ENCODE measurements at regions not wholly inside any gene's neighbourhood (a gene's known extent, or its start where the extent isn't known, plus 50 kb on each side); places are given as distances from the start of the nearest gene placed in this dataset.
A peak's percentile ranks its signal among the peaks of the same experiment; 100 is the strongest.
"Not testable (repeated sequence)": the region's sequence is repeated elsewhere in the genome, so short reads cannot be mapped to it uniquely, and the experiment has no call there.

- Mint-ChIP-seq H3K4me1 (peaks cover 18 to 20% of the 10 kb centered on the region in 2 donors), H3K4me3 (no peak overlapping the region), H3K27ac (no peak overlapping the region), H3K36me3 (no peaks in the 10 kb centered on the region), H3K9me3 (no peaks in the 10 kb centered on the region), H3K27me3 (peaks cover 3 to 21% of the 10 kb centered on the region in 2 donors)
- DNase-seq = no peak
- ATAC-seq (replicated peaks) = no peak
Measured at GRCh38 chr6:37580176-37580955, 80.7 kb upstream of the CCDC167 start.

- ATAC-seq (replicated peaks) = no peak
- Mint-ChIP-seq H3K27ac (no peak overlapping the region), H3K9me3 (no peaks in the 10 kb centered on the region), H3K36me3 (no peaks in the 10 kb centered on the region), H3K4me1 (peaks cover 16 to 17% of the 10 kb centered on the region in 2 donors), H3K27me3 (peaks cover 2 to 13% of the 10 kb centered on the region in 2 donors), H3K4me3 (no peak overlapping the region)
- DNase-seq = no peak
Measured at GRCh38 chr6:37579444-37580067, 79.9 kb upstream of the CCDC167 start.

DNA sequence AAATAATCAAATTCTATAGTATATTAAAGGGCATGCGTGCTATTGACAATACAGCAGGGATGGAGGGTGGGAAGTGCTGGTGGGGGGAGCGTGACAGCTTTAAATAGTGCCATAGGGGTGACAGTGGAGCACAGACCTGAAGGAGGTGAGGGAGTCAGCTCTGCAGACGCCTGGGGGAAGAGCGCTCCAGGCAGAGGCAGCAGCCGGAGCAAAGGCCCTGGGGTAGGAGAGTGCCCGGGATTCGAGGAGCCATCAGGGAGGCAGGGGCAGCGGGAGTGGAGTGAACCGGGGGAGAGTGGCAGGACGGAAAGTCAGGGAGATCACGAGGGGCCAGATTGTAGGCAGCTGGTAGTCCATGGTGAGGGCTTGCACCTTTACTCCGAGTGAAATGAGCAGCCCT lies 78.4 kb upstream of the CCDC167 start:
- ATAC-seq (replicated peaks) (no peak), DNase-seq (no peak)
- H3K4me3 Mint-ChIP-seq = no peak overlapping the region
- no peaks in the 10 kb centered on the region for H3K36me3 Mint-ChIP-seq
- H3K9me3 Mint-ChIP-seq = no peaks in the 10 kb centered on the region
- H3K27me3 Mint-ChIP-seq = peaks cover 0 to 12% of the 10 kb centered on the region in 2 donors
- peaks cover 5 to 9% of the 10 kb centered on the region in 2 donors for H3K4me1 Mint-ChIP-seq
- no peak overlapping the region for H3K27ac Mint-ChIP-seq

GRCh38 chr6:37576336-37576737 lies 76.6 kb upstream of the CCDC167 start:
- H3K27me3 Mint-ChIP-seq = peaks cover 0 to 12% of the 10 kb centered on the region in 2 donors
- peaks cover 0 to 5% of the 10 kb centered on the region in 2 donors for H3K4me1 Mint-ChIP-seq
- H3K4me3 Mint-ChIP-seq = no peak overlapping the region
- no peak overlapping the region for H3K27ac Mint-ChIP-seq
- H3K36me3 Mint-ChIP-seq = no peaks in the 10 kb centered on the region
- no peak for ATAC-seq (replicated peaks)
- no peaks in the 10 kb centered on the region for H3K9me3 Mint-ChIP-seq
- DNase-seq = no peak

- no peak for ATAC-seq (replicated peaks)
- Mint-ChIP-seq H3K9me3 (no peaks in the 10 kb centered on the region), H3K36me3 (no peaks in the 10 kb centered on the region), H3K4me3 (no peak overlapping the region), H3K27ac (no peak overlapping the region), H3K4me1 (peaks cover 6 to 9% of the 10 kb centered on the region in 2 donors), H3K27me3 (peaks cover 0 to 6% of the 10 kb centered on the region in 2 donors)
- no peak for DNase-seq
Measured at GRCh38 chr6:37575221-37575620, 75.5 kb upstream of the CCDC167 start.

- no peaks in the 10 kb centered on the region for H3K36me3 Mint-ChIP-seq
- no peak for ATAC-seq (replicated peaks)
- H3K4me3 Mint-ChIP-seq = no peak overlapping the region
- H3K4me1 Mint-ChIP-seq = peaks cover 11 to 25% of the 10 kb centered on the region in 2 donors
- DNase-seq = no peak
- no peaks in the 10 kb centered on the region for H3K27me3 Mint-ChIP-seq
- H3K27ac Mint-ChIP-seq = no peak overlapping the region
- H3K9me3 Mint-ChIP-seq = no peaks in the 10 kb centered on the region
Measured at GRCh38 chr6:37572334-37572733, 72.6 kb upstream of the CCDC167 start.

DNA sequence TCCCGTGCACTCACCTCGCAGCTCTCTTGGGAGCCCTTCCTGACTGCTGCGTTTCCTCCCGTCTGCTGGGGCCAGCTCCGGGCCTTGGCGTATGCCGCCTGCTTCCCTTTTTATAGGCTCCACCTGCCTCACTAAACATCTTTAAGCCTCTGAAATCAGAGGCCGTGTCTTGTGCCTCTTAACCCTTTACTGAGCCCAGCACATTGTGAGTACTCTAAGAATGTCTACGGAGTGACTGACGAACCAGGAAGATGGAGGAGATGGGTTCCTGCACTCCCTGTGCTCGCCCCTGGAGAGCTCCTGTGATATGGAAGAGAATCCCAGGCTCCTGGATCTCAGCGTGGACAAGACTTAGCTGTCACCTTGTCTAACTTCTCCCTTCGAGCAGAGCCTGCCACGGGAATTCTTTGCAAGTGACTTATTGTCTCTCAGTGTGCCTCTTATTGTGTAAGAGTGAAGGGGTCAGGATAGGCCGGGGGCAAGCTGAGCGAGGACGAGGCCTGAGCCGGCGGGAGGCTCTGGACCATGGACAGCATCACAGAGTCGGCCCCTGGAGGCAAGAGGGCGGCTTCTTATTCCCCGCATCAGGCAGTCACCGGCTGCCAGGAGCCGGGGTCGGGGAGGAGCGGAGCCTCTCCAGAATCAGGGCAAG lies 70.9 kb upstream of the CCDC167 start:
- H3K9me3 Mint-ChIP-seq = no peaks in the 10 kb centered on the region
- no peaks in the 10 kb centered on the region for H3K36me3 Mint-ChIP-seq
- no peaks in the 10 kb centered on the region for H3K27me3 Mint-ChIP-seq
- peak overlapping the region; percentile 44 to 46 for H3K4me3 Mint-ChIP-seq
- ATAC-seq (replicated peaks) = peak; percentile 51 to 53
- H3K27ac Mint-ChIP-seq = peak overlapping the region; percentile 68
- DNase-seq = no peak
- peaks cover 24 to 42% of the 10 kb centered on the region in 2 donors for H3K4me1 Mint-ChIP-seq

DNA sequence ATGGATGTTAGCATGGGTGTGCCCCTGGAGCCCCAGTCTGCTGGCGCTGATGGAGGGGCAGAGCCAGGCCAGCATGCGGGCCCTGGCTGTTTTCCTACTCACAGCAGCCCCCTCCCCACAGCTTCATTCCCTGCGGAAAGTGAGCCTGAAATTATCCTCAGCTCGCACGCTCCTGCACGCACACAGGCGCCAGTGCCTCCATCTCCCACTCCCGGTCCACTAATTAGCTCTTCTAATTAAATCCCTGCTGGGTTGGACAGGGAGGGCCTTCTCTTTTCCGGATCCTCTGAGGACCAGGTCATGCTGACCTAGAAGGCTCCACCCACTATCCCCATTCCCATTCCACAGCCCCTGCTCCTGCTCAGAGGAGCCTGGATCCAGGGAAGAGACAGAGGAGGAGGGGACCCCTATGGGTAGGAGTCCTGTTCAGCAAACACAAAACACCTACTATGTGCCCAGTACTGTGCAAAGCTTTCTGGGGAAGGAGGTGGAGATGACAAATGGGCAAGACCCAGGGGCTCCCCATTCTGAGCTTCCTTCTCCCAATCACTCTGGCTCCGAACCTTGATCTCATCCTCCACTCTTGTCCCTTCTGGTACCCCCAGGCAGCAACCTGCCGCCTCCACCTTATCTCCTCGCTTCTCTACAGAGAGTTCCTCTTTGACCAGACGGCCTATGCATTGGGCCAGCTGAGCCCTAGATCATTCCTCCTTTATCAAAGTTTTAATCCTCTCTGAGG lies 70.2 kb upstream of the CCDC167 start:
- Mint-ChIP-seq H3K9me3 (no peaks in the 10 kb centered on the region), H3K36me3 (no peaks in the 10 kb centered on the region)

GRCh38 chr6:37569317-37569716 lies 69.6 kb upstream of the CCDC167 start:
- no peaks in the 10 kb centered on the region for H3K27me3 Mint-ChIP-seq
- ATAC-seq (replicated peaks) (no peak), DNase-seq (no peak)
- H3K36me3 Mint-ChIP-seq = no peaks in the 10 kb centered on the region
- no peak overlapping the region for H3K27ac Mint-ChIP-seq
- H3K9me3 Mint-ChIP-seq = no peaks in the 10 kb centered on the region
- no peak overlapping the region for H3K4me3 Mint-ChIP-seq
- peaks cover 37 to 55% of the 10 kb centered on the region in 2 donors for H3K4me1 Mint-ChIP-seq

More for the DNA sequence above, 70.2 kb upstream of the CCDC167 start:
- H3K4me3 Mint-ChIP-seq = peak overlapping the region; percentile 44 to 46
- H3K4me1 Mint-ChIP-seq = peaks cover 31 to 49% of the 10 kb centered on the region in 2 donors
- peak overlapping the region; percentile 68 for H3K27ac Mint-ChIP-seq
- no peaks in the 10 kb centered on the region for H3K27me3 Mint-ChIP-seq
- DNase-seq (no peak), ATAC-seq (replicated peaks) (peak in 1 of 2 donors; percentile 8)

DNA sequence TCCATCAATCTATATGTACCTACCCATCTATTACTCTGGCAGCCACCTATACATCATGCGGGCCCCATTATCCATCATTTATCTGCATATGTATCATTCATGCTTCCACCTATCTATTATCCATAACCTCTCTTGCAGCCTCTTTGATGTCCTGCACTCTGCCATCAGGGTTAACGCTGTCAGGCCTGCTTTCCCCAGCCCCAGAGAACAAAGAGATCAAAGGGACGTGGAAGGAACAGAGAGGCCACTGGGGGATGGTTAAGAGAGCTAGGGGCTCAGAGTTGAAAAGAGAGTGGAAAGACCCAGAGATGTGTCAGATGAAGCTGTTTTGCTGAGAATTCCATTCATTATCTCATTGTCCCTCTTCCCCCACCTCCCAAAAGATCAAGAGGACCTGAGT lies 67.3 kb upstream of the CCDC167 start:
- ATAC-seq (replicated peaks) (no peak), DNase-seq (no peak)
- H3K27me3 Mint-ChIP-seq = no peaks in the 10 kb centered on the region
- H3K36me3 Mint-ChIP-seq = peaks cover 3 to 5% of the 10 kb centered on the region in 2 donors
- H3K4me3 Mint-ChIP-seq = peak overlapping the region; percentile 2 to 11
- no peaks in the 10 kb centered on the region for H3K9me3 Mint-ChIP-seq
- no peak overlapping the region for H3K27ac Mint-ChIP-seq
- peaks cover 51 to 78% of the 10 kb centered on the region in 2 donors for H3K4me1 Mint-ChIP-seq

GRCh38 chr6:37566111-37566949 lies 66.6 kb upstream of the CCDC167 start:
- peak; percentile 66 to 74 for ATAC-seq (replicated peaks)
- Mint-ChIP-seq H3K36me3 (peaks cover 3 to 5% of the 10 kb centered on the region in 2 donors), H3K27me3 (no peaks in the 10 kb centered on the region), H3K4me3 (peak overlapping the region; percentile 58 to 78), H3K9me3 (no peaks in the 10 kb centered on the region), H3K4me1 (peaks cover 56 to 84% of the 10 kb centered on the region in 2 donors), H3K27ac (peak overlapping the region; percentile 95)
- DNase-seq = peak; percentile 78

DNA sequence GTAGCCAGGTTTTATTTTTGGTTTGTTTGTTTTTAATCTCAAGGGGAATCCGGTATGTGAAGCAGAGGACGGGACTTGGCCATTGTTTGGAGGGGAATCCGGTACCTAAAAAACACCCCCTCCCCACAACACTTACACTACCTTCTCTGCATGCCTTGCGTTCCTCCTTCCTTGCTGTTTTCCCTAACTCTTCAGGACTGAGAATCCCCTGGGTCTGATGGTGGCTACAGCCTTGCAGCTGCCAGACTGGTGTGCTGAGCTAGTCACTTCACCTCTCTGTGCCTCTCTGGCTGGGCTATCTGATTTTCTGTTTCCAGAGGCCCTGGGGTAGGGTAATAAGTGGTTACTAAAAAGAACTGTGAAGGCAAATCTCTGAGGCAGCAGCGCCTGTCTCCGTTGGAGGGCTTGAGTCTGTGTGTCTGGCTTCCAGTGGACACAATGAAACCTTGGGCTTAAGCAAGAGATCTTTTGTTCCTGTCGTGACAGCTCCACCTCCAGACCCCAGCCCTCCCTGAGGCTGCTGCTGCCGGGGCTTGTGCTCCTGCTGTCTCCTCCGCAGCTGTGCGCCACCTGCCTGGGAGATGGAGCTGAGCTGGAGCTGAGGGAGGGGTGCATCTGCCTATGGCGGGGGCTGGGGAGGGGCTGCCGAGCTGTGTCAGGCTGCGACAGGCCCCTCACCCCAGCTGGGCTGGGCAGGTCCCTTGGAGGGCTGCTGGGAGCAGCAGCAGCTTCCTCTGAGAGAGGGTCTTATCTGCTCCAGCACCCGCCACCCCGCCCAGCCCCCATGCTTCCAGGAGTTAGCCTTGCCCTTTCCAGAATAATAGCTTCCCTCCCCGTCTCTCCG lies 65.8 kb upstream of the CCDC167 start:
- peaks cover 62 to 86% of the 10 kb centered on the region in 2 donors for H3K4me1 Mint-ChIP-seq

GRCh38 chr6:37562926-37563288 lies 63.2 kb upstream of the CCDC167 start:
- peaks cover 8 to 24% of the 10 kb centered on the region in 2 donors for H3K36me3 Mint-ChIP-seq
- ATAC-seq (replicated peaks) = peak; percentile 15 to 22

More for the DNA sequence above, 65.8 kb upstream of the CCDC167 start:
- ATAC-seq (replicated peaks) (peak in 1 of 2 donors; percentile 10), DNase-seq (no peak)
- no peaks in the 10 kb centered on the region for H3K9me3 Mint-ChIP-seq
- peaks cover 5 to 6% of the 10 kb centered on the region in 2 donors for H3K36me3 Mint-ChIP-seq
- peak overlapping the region; percentile 95 for H3K27ac Mint-ChIP-seq
- peak overlapping the region; percentile 58 to 78 for H3K4me3 Mint-ChIP-seq
- no peaks in the 10 kb centered on the region for H3K27me3 Mint-ChIP-seq

More at GRCh38 chr6:37562926-37563288, 63.2 kb upstream of the CCDC167 start:
- Mint-ChIP-seq H3K4me1 (peaks cover 80 to 99% of the 10 kb centered on the region in 2 donors), H3K27ac (peak overlapping the region; percentile 95)
- H3K9me3 Mint-ChIP-seq, H3K27me3 Mint-ChIP-seq, H3K4me3 Mint-ChIP-seq, DNase-seq: not testable (repeated sequence)

All from stimulated activated naive B cell treated with anti-CD40 and anti-IgM and Interleukin-4, amounts not matched to agents 10 μg/mL and 1 μg/mL and 100 μg/mL, for 72 hours (primary cell).